IMR-90 (cell line): ENCODE measurements at regions not wholly inside any gene's neighbourhood (a gene's known extent, or its start where the extent isn't known, plus 50 kb on each side); places are given as distances from the start of the nearest gene placed in this dataset.

Source experiments
- ATAC-seq: fragments of 200-7000 bp; cut with Tn5 transposase; 2 replicates; pipeline ENCODE4 v1.9.1; 2020; ENCODE audit warnings: low read depth, mild to moderate bottlenecking, moderate library complexity
- BruUV-seq: library from RNA; stranded (reverse); fragments of 400-500 nt; replicated peaks from 2 replicates; lab custom pipeline; 2021; lab: Mats Ljungman, UMichigan
- CTCF ChIA-PET: fragments of 300-600 bp; formaldehyde crosslinking; extraction: SDS; loops from one replicate; lab custom pipeline; 2021; ENCODE audit warnings: antibody characterized with exemption; lab: Yijun Ruan, JAX
- POLR2A ChIA-PET: fragments of 300-600 bp; sonication (Branson Sonifier 250); formaldehyde crosslinking; loops from one replicate; lab custom pipeline; 2022; ENCODE audit warnings: antibody characterized with exemption; ENCODE audit not compliant: unreplicated experiment; lab: Charles Lee
- DNase-seq: peaks from one replicate; pipeline ENCODE4 v3.0.0; 2013
- H2AFZ ChIP-seq: replicated peaks from 2 replicates; pipeline ENCODE3; 2013; ENCODE audit warnings: low read length, mild to moderate bottlenecking; ENCODE audit not compliant: poor library complexity
- H2AK5ac ChIP-seq: 2 replicates; pipeline ENCODE4 v1.6.1; 2013; ENCODE audit warnings: low read depth, low read length, inconsistent platforms
- H2AK9ac ChIP-seq: replicated peaks from 2 replicates; pipeline ENCODE3; 2013; ENCODE audit warnings: mild to moderate bottlenecking, low read depth, low read length, moderate library complexity; ENCODE audit not compliant: poor library complexity
- H2BK120ac ChIP-seq: 2 replicates; pipeline ENCODE4 v1.6.1; 2013; ENCODE audit warnings: low read depth, low read length, inconsistent platforms
- H2BK15ac ChIP-seq: 3 replicates; pipeline ENCODE4 v1.6.1; 2013; ENCODE audit warnings: low read depth, low read length, inconsistent platforms
- H2BK20ac ChIP-seq: 2 replicates; pipeline ENCODE4 v1.6.1; 2013; ENCODE audit warnings: low read depth, mild to moderate bottlenecking, inconsistent platforms, low read length, moderate library complexity
- H2BK5ac ChIP-seq: 2 replicates; pipeline ENCODE4 v1.6.1; 2013; ENCODE audit warnings: mild to moderate bottlenecking, low read depth, low read length, inconsistent platforms; ENCODE audit not compliant: poor library complexity, severe bottlenecking
- H3K14ac ChIP-seq: replicated peaks from 2 replicates; pipeline ENCODE4 v1.6.1; 2013; ENCODE audit warnings: low read depth, low read length, inconsistent platforms
- H3K18ac ChIP-seq: 2 replicates; pipeline ENCODE4 v1.6.1; 2013; ENCODE audit warnings: low read depth, low read length, control low read depth
- H3K23ac ChIP-seq: 2 replicates; pipeline ENCODE4 v1.6.1; 2013; ENCODE audit warnings: low read depth, low read length, inconsistent platforms
- H3K27ac ChIP-seq: 2 replicates; pipeline ENCODE4 v1.5.1; 2013; ENCODE audit warnings: mild to moderate bottlenecking, control low read depth, low read length; ENCODE audit not compliant: insufficient read depth
- H3K27me3 ChIP-seq: 2 replicates; pipeline ENCODE4 v1.6.1; 2013; ENCODE audit warnings: low read length; ENCODE audit not compliant: control insufficient read depth, insufficient read depth
- H3K36me3 ChIP-seq: 2 replicates; pipeline ENCODE4 v1.6.1; 2013; ENCODE audit warnings: low read length, mixed read lengths; ENCODE audit not compliant: control insufficient read depth, insufficient read depth
- H3K4ac ChIP-seq: 2 replicates; pipeline ENCODE4 v1.6.1; 2013; ENCODE audit warnings: low read depth, low read length, inconsistent platforms
- H3K4me1 ChIP-seq: 2 replicates; pipeline ENCODE4 v1.6.1; 2013; ENCODE audit warnings: low read length, mixed read lengths; ENCODE audit not compliant: control insufficient read depth, insufficient read depth
- H3K4me2 ChIP-seq: 2 replicates; pipeline ENCODE4 v1.6.1; 2013; ENCODE audit warnings: low read depth, mild to moderate bottlenecking, control low read depth, low read length, moderate library complexity
- H3K4me3 ChIP-seq: 2 replicates; pipeline ENCODE4 v1.5.1; 2013; ENCODE audit warnings: low read depth, mild to moderate bottlenecking, control low read depth, low read length, moderate library complexity; ENCODE audit not compliant: insufficient read depth
- H3K56ac ChIP-seq: 2 replicates; pipeline ENCODE4 v1.6.1; 2013; ENCODE audit warnings: low read length, inconsistent platforms; ENCODE audit not compliant: insufficient read depth; ENCODE audit errors: extremely low read depth
- H3K79me1 ChIP-seq, 2 experiments: 2 replicates each; pipeline ENCODE4 v1.6.1; 2013; ENCODE audit warnings: low read length in 2 of 2, inconsistent platforms in 1 of 2, low read depth in 1 of 2
- H3K9ac ChIP-seq: 2 replicates; pipeline ENCODE4 v1.6.1; 2013; ENCODE audit warnings: low read depth, low read length, control low read depth
- H3K9me1 ChIP-seq: 2 replicates; pipeline ENCODE4 v1.6.1; 2013; ENCODE audit warnings: low read length, inconsistent platforms; ENCODE audit not compliant: insufficient read depth
- H3K9me3 ChIP-seq: 2 replicates; pipeline ENCODE4 v1.6.1; 2013; ENCODE audit warnings: low read length; ENCODE audit not compliant: control insufficient read depth, insufficient read depth
- H4K20me1 ChIP-seq: 2 replicates; pipeline ENCODE4 v1.6.1; 2013; ENCODE audit warnings: low read length, inconsistent platforms; ENCODE audit not compliant: insufficient read depth
- H4K5ac ChIP-seq: 2 replicates; pipeline ENCODE4 v1.6.1; 2013; ENCODE audit warnings: mild to moderate bottlenecking, low read depth, low read length, control low read depth
- H4K8ac ChIP-seq, 2 experiments: 2 replicates each; pipeline ENCODE4 v1.6.1; 2013; ENCODE audit warnings: low read depth in 2 of 2, low read length in 2 of 2, control low read depth in 1 of 2, inconsistent platforms in 1 of 2
- H4K91ac ChIP-seq: 2 replicates; pipeline ENCODE4 v1.6.1; 2013; ENCODE audit warnings: low read depth, low read length, inconsistent platforms; ENCODE audit not compliant: insufficient read depth
- CHD1 ChIP-seq: IDR thresholded peaks from 2 replicates; pipeline ENCODE4 v1.6.1; 2012; ENCODE audit warnings: low read depth, low read length, improper control_type of control experiment
- CTCF ChIP-seq: conservative IDR thresholded peaks from 2 replicates; pipeline ENCODE4 v1.5.1; 2012; ENCODE audit warnings: mild to moderate bottlenecking, low read depth, low read length, improper control_type of control experiment
- ELK1 ChIP-seq: fragments of 150-350 bp; IDR thresholded peaks from 2 replicates; pipeline ENCODE4 v1.6.1; 2016; ENCODE audit warnings: low read depth, mild to moderate bottlenecking, low read length, moderate library complexity, borderline replicate concordance
- MAZ ChIP-seq: IDR thresholded peaks from 2 replicates; pipeline ENCODE4 v1.6.1; 2012; ENCODE audit warnings: low read depth, mild to moderate bottlenecking, low read length, improper control_type of control experiment, moderate library complexity, borderline replicate concordance
- RAD21 ChIP-seq: IDR thresholded peaks from 2 replicates; pipeline ENCODE4 v1.6.1; 2012; ENCODE audit warnings: low read length, improper control_type of control experiment
- RCOR1 ChIP-seq: IDR thresholded peaks from 2 replicates; pipeline ENCODE4 v1.6.1; 2012; ENCODE audit warnings: mild to moderate bottlenecking, low read length, improper control_type of control experiment; ENCODE audit not compliant: insufficient replicate concordance
- RFX5 ChIP-seq: IDR thresholded peaks from 2 replicates; pipeline ENCODE4 v1.8.0; 2012; ENCODE audit warnings: low read depth, mild to moderate bottlenecking, low read length, moderate library complexity
- SMC3 ChIP-seq: fragments of 150-350 bp; IDR thresholded peaks from 2 replicates; pipeline ENCODE4 v1.6.1; 2016; ENCODE audit warnings: low read depth, mild to moderate bottlenecking, antibody characterized with exemption, low read length, moderate library complexity
- USF2 ChIP-seq: fragments of 150-350 bp; IDR thresholded peaks from 2 replicates; pipeline ENCODE4 v1.6.1; 2017; ENCODE audit warnings: mild to moderate bottlenecking, antibody characterized with exemption, low read length, low read depth
- WGBS, 2 experiments: methylation state at CpG; one replicate each; pipeline versions ENCODE4 v1.1.5 to v1.1.7; 2013; ENCODE audit warnings: missing lambda C conversion rate in 2 of 2; ENCODE audit not compliant: insufficient read length in 1 of 2; ENCODE audit errors: extremely low coverage in 2 of 2; 5-methylcytosine and 5-hydroxymethylcytosine counted together
- dilution Hi-C: fragments of 300-500 bp; cut with HindIII; formaldehyde crosslinking; loops from one replicate; pipeline ENCODE4 v1.14.3; 2018; ENCODE audit warnings: low sequenced_read_pairs; ENCODE audit not compliant: unreplicated experiment
- in situ Hi-C: fragments of 300-500 bp; cut with MboI; formaldehyde crosslinking; loops from 3 replicates; pipeline ENCODE4 v1.14.3; 2019; ENCODE audit warnings: low sequenced_read_pairs, inconsistent platforms, mixed read lengths
- intact Hi-C: fragments of 100-400 bp; cut with micrococcal nuclease; formaldehyde crosslinking; loops from 2 replicates; pipeline ENCODE4 v1.10.0; 2022

GRCh38 chr9:115229496-115229895 lies 111.5 kb upstream of the TNC start:
- ATAC-seq = no peak
- intact Hi-C loops = no loop called here
- POLR2A ChIA-PET = no interaction called here

More at GRCh38 chr9:115229496-115229895, 111.5 kb upstream of the TNC start:
- no peaks in the 10 kb centered on the region for H3K36me3 ChIP-seq
- no TSS peak for BruUV-seq
- H3K23ac ChIP-seq = no peak overlapping the region
- no peak overlapping the region for H3K27ac ChIP-seq
- H3K4ac ChIP-seq = no peak overlapping the region
- H3K9me3 ChIP-seq = no peaks in the 10 kb centered on the region
- H3K27me3 ChIP-seq = peaks cover 2% of the 10 kb centered on the region; the same call in 1 of the 2 replicates
- no peaks in the 10 kb centered on the region for H3K79me1 ChIP-seq
- no peak overlapping the region for H3K4me2 ChIP-seq
- peaks cover 5% of the 10 kb centered on the region for H3K4me1 ChIP-seq
- H3K18ac ChIP-seq = no peak overlapping the region
- H2BK120ac ChIP-seq = no peak overlapping the region
- no peak overlapping the region for H2BK15ac ChIP-seq
- H2AFZ ChIP-seq = no peak overlapping the region
- CTCF ChIA-PET = no interaction called here
- DNase-seq = no peak
- in situ Hi-C loops = no loop called here
- H4K5ac ChIP-seq = no peak overlapping the region
- no peak overlapping the region for H2BK20ac ChIP-seq
- no peak overlapping the region for H2AK5ac ChIP-seq
- no peaks in the 10 kb centered on the region for H4K20me1 ChIP-seq
- no peak overlapping the region for H3K9ac ChIP-seq
- H3K14ac ChIP-seq = no peak overlapping the region
- no peak overlapping the region for H3K4me3 ChIP-seq
- dilution Hi-C loops = no loop called here
- no peaks in the 10 kb centered on the region for H3K9me1 ChIP-seq
- H4K91ac ChIP-seq = no peak overlapping the region
- H3K56ac ChIP-seq = no peak overlapping the region
- WGBS, 2 experiments = 80% methylated on average over 1 of the region's 2 CpGs; no CpG with 5 or more reads in 1 of the 2 experiments
- no peak overlapping the region for H2AK9ac ChIP-seq
- TF ChIP-seq USF2 (no peak), RCOR1 (no peak), CHD1 (no peak), RAD21 (no peak), CTCF (no peak), SMC3 (no peak), RFX5 (no peak), ELK1 (no peak), MAZ (no peak)
- no peak overlapping the region for H2BK5ac ChIP-seq
- H4K8ac ChIP-seq = no peak overlapping the region
